ENCODE measurements at regions not wholly inside any gene's neighbourhood (a gene's known extent, or its start where the extent isn't known, plus 50 kb on each side); places are given as distances from the start of the nearest gene placed in this dataset.

DNA sequence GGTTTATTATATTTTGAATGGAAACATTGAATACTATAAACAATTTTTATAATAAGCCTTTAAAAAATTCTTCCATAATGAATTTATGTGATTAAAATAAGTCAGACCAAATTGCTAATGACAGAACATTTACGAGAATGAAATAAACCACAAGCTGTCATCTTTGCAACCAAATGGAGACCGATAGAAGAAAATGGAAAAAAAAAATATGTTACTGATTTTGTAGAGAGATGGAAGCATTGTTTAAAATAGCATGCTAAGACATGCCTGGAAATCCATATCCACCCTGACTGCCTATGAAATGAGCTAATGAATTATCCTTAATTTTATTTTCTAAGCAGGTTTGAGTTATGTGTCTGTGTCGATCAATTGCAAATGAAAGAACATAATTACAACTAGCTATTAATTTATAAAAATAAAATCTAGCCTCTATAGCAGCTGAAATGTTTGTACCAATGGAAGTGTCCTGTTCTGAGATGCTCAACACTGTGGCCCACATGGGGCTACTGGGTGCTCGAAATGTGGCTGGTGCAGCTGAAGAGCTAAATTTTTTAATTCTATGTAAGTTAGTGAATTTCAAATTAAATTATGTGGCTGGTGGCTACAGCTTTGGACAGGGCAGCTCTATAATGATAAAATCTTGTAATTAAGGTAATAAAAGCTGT, 832.8 kb downstream of the RNF144A start:
- no peaks in the 10 kb centered on the region for H3K79me2 ChIP-seq (replicated peaks; ENCODE audit: insufficient read depth, low read length)
- H3K9ac ChIP-seq (ENCODE audit: low read length), result no peak overlapping the region
- no peak overlapping the region for H3K4me3 ChIP-seq (ENCODE audit: low read length)
- H3K4me2 ChIP-seq (ENCODE audit: low read length), result no peak overlapping the region
- TF ChIP-seq, protein P1, sequence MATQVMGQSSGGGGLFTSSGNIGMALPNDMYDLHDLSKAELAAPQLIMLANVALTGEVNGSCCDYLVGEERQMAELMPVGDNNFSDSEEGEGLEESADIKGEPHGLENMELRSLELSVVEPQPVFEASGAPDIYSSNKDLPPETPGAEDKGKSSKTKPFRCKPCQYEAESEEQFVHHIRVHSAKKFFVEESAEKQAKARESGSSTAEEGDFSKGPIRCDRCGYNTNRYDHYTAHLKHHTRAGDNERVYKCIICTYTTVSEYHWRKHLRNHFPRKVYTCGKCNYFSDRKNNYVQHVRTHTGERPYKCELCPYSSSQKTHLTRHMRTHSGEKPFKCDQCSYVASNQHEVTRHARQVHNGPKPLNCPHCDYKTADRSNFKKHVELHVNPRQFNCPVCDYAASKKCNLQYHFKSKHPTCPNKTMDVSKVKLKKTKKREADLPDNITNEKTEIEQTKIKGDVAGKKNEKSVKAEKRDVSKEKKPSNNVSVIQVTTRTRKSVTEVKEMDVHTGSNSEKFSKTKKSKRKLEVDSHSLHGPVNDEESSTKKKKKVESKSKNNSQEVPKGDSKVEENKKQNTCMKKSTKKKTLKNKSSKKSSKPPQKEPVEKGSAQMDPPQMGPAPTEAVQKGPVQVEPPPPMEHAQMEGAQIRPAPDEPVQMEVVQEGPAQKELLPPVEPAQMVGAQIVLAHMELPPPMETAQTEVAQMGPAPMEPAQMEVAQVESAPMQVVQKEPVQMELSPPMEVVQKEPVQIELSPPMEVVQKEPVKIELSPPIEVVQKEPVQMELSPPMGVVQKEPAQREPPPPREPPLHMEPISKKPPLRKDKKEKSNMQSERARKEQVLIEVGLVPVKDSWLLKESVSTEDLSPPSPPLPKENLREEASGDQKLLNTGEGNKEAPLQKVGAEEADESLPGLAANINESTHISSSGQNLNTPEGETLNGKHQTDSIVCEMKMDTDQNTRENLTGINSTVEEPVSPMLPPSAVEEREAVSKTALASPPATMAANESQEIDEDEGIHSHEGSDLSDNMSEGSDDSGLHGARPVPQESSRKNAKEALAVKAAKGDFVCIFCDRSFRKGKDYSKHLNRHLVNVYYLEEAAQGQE (IDR thresholded peaks at IDR 0.05; ENCODE audit: borderline replicate concordance), result no peak
- TF ChIP-seq EZH2 (IDR thresholded peaks at IDR 0.05; ENCODE audit: borderline replicate concordance, insufficient read depth, low read length, poor library complexity, severe bottlenecking) (no peak), MXI1 (conservative IDR thresholded peaks at IDR 0.05; ENCODE audit: poor library complexity, severe bottlenecking) (no peak), EP300 (conservative IDR thresholded peaks at IDR 0.05; ENCODE audit: poor library complexity, severe bottlenecking) (no peak), RAD21 (conservative IDR thresholded peaks at IDR 0.05) (no peak), POLR2AphosphoS5 (IDR thresholded peaks at IDR 0.05) (no peak), TAF1 (IDR thresholded peaks at IDR 0.05; ENCODE audit: low read depth) (no peak), SMC3 (conservative IDR thresholded peaks at IDR 0.05; ENCODE audit: poor library complexity) (no peak)
- TF ChIP-seq, protein P2, sequence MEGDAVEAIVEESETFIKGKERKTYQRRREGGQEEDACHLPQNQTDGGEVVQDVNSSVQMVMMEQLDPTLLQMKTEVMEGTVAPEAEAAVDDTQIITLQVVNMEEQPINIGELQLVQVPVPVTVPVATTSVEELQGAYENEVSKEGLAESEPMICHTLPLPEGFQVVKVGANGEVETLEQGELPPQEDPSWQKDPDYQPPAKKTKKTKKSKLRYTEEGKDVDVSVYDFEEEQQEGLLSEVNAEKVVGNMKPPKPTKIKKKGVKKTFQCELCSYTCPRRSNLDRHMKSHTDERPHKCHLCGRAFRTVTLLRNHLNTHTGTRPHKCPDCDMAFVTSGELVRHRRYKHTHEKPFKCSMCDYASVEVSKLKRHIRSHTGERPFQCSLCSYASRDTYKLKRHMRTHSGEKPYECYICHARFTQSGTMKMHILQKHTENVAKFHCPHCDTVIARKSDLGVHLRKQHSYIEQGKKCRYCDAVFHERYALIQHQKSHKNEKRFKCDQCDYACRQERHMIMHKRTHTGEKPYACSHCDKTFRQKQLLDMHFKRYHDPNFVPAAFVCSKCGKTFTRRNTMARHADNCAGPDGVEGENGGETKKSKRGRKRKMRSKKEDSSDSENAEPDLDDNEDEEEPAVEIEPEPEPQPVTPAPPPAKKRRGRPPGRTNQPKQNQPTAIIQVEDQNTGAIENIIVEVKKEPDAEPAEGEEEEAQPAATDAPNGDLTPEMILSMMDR (IDR thresholded peaks at IDR 0.05; ENCODE audit: poor library complexity, severe bottlenecking), result no peak
- no peak overlapping the region for H3K27ac ChIP-seq (ENCODE audit: low read length)
- H3K36me3 ChIP-seq (ENCODE audit: insufficient read depth, low read length), result no peaks in the 10 kb centered on the region
- H4K20me1 ChIP-seq (ENCODE audit: insufficient read depth), result no peaks in the 10 kb centered on the region
- H3K9me2 ChIP-seq (ENCODE audit: insufficient read depth, low read length), result no peaks in the 10 kb centered on the region
- H3K9me3 ChIP-seq (ENCODE audit: low read length), result no peaks in the 10 kb centered on the region
- H3F3A ChIP-seq (ENCODE audit: insufficient read depth, low read length, poor library complexity, severe bottlenecking), result no peaks in the 10 kb centered on the region
- H3K27me3 ChIP-seq (ENCODE audit: insufficient read depth, low read depth, low read length), result no peaks in the 10 kb centered on the region
- H2AFZ ChIP-seq (ENCODE audit: low read depth, low read length), result no peak overlapping the region

DNA sequence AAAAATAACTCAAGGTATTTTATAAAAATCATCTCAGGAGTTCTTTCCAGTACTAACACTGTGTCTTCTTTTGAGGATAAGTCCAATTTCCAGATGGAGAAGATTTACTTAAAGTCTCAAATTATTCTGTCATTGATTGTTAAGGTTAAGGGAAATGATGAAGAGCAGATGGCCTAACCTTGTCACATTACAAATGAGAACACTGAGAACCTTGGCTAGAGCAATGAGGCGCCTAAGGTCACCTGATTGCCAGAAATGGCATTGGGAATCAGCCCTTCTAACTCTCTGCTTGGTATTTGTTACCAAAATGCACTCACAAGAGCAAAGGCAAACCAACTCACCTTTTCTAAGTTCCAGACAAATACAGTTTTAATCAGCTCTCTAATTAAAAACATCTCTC, 835.1 kb downstream of the RNF144A start:
- Histone ChIP-seq H3K9me2 (ENCODE audit: insufficient read depth, low read length) (no peaks in the 10 kb centered on the region), H3K27me3 (ENCODE audit: insufficient read depth, low read depth, low read length) (no peaks in the 10 kb centered on the region), H3K27ac (ENCODE audit: low read length) (no peak overlapping the region), H3K9ac (ENCODE audit: low read length) (no peak overlapping the region), H4K20me1 (ENCODE audit: insufficient read depth) (no peaks in the 10 kb centered on the region), H2AFZ (ENCODE audit: low read depth, low read length) (no peak overlapping the region), H3K4me3 (ENCODE audit: low read length) (no peak overlapping the region), H3K36me3 (ENCODE audit: insufficient read depth, low read length) (no peaks in the 10 kb centered on the region), H3K4me2 (ENCODE audit: low read length) (no peak overlapping the region), H3F3A (ENCODE audit: insufficient read depth, low read length, poor library complexity, severe bottlenecking) (no peaks in the 10 kb centered on the region), H3K79me2 (replicated peaks; ENCODE audit: insufficient read depth, low read length) (no peaks in the 10 kb centered on the region), H3K9me3 (ENCODE audit: low read length) (no peaks in the 10 kb centered on the region)
- TF ChIP-seq POLR2AphosphoS5 (IDR thresholded peaks at IDR 0.05), result no peak
- no peak for TF ChIP-seq RAD21 (conservative IDR thresholded peaks at IDR 0.05)
- TF ChIP-seq TAF1 (IDR thresholded peaks at IDR 0.05; ENCODE audit: low read depth), result no peak
- no peak for TF ChIP-seq EZH2 (IDR thresholded peaks at IDR 0.05; ENCODE audit: borderline replicate concordance, insufficient read depth, low read length, poor library complexity, severe bottlenecking)
- TF ChIP-seq, protein P1 (IDR thresholded peaks at IDR 0.05; ENCODE audit: borderline replicate concordance), result no peak
- TF ChIP-seq EP300 (conservative IDR thresholded peaks at IDR 0.05; ENCODE audit: poor library complexity, severe bottlenecking), result no peak
- TF ChIP-seq SMC3 (conservative IDR thresholded peaks at IDR 0.05; ENCODE audit: poor library complexity), result no peak
- TF ChIP-seq MXI1 (conservative IDR thresholded peaks at IDR 0.05; ENCODE audit: poor library complexity, severe bottlenecking), result no peak
- TF ChIP-seq, protein P2 (IDR thresholded peaks at IDR 0.05; ENCODE audit: poor library complexity, severe bottlenecking), result no peak

Data from neural cell (in vitro differentiated cells).